ENCODE measurements at regions not wholly inside any gene's neighbourhood (a gene's known extent, or its start where the extent isn't known, plus 50 kb on each side); places are given as distances from the start of the nearest gene placed in this dataset.

GRCh38 chr2:106970471-106971261 lies 84.7 kb upstream of the ST6GAL2 start:
- no peaks in the 10 kb centered on the region for H3K27me3 Mint-ChIP-seq
- CTCF ChIA-PET = interaction anchor here (0.6 to 1.1 kb wide), 2 partner anchors 10 to 14 kb away, joined by 3 read pairs; no protein-coding TSS in a partner anchor
- no peaks in the 10 kb centered on the region for H4K20me1 ChIP-seq (ENCODE audit: control insufficient read depth, insufficient read depth, low read length, poor library complexity, severe bottlenecking)

More at GRCh38 chr2:106970471-106971261, 84.7 kb upstream of the ST6GAL2 start:
- DNase-seq (no peak), ATAC-seq (ENCODE audit: low read depth) (no peak)
- intact Hi-C loops (cut with micrococcal nuclease) = no loop called here
- Histone ChIP-seq H3K27me3 (replicated peaks in 1 of 4; ENCODE audit: control extremely low read depth in 1 of 4, control insufficient read depth in 3 of 4, insufficient read depth in 4 of 4, low read length in 3 of 4) (no peaks in the 10 kb centered on the region), H3K27ac (ENCODE audit: low read length in 2 of 2) (no peak overlapping the region), H3K4me1 (ENCODE audit: control insufficient read depth in 2 of 2, insufficient read depth in 2 of 2, low read length in 2 of 2) (no peaks in the 10 kb centered on the region), H3K36me3 (replicated peaks in 1 of 2; ENCODE audit: control extremely low read depth in 1 of 2, control insufficient read depth in 1 of 2, extremely low read depth in 1 of 2, insufficient read depth in 2 of 2, low read length in 1 of 2) (no peaks in the 10 kb centered on the region), H3K9ac (ENCODE audit: low read length) (no peak overlapping the region), H3K4me3 (ENCODE audit: control extremely low read depth in 1 of 5, extremely low read depth in 1 of 5, insufficient read depth in 1 of 5, low read depth in 2 of 5, low read length in 4 of 5) (no peak overlapping the region), H3K9me3 (ENCODE audit: control extremely low read depth in 1 of 3, control insufficient read depth in 2 of 3, insufficient read depth in 1 of 3, low read length in 2 of 3) (peaks cover 0 to 3% (median 0%) of the 10 kb centered on the region in 3 donors), H3K4me2 (replicated peaks; ENCODE audit: low read depth, low read length, poor library complexity, severe bottlenecking) (no peak overlapping the region), H2AFZ (ENCODE audit: insufficient read depth, low read depth, low read length, poor library complexity, severe bottlenecking) (no peak overlapping the region), H3K79me2 (ENCODE audit: control insufficient read depth, insufficient read depth, low read length) (no peaks in the 10 kb centered on the region)
- Mint-ChIP-seq H3K27ac (no peak overlapping the region), H3K4me3 (no peak overlapping the region), H3K9me3 (ENCODE audit: insufficient read depth) (no peaks in the 10 kb centered on the region), H3K4me1 (no peaks in the 10 kb centered on the region)
- POLR2A ChIA-PET = no interaction called here
- WGBS (ENCODE audit: insufficient coverage) = 60% methylated on average over 1 of the region's 5 CpGs
- TF ChIP-seq CTCF (IDR thresholded peaks at IDR 0.05) (no peak), EZH2 (IDR thresholded peaks at IDR 0.05; ENCODE audit: borderline replicate concordance, insufficient read depth, low read depth, low read length, poor library complexity, severe bottlenecking) (no peak)

Measured in B cell (primary cell).